IPS-15b (cell line): ENCODE measurements at regions not wholly inside any gene's neighbourhood (a gene's known extent, or its start where the extent isn't known, plus 50 kb on each side); places are given as distances from the start of the nearest gene placed in this dataset.

Experiments
- H3K27me3 ChIP-seq: one replicate; pipeline ENCODE4 v1.6.1; 2013; ENCODE audit warnings: low read length; ENCODE audit not compliant: control insufficient read depth, insufficient read depth
- H3K36me3 ChIP-seq: one replicate; pipeline ENCODE4 v1.6.1; 2013; ENCODE audit warnings: low read length; ENCODE audit not compliant: control insufficient read depth, insufficient read depth
- H3K4me1 ChIP-seq: one replicate; pipeline ENCODE4 v1.6.1; 2013; ENCODE audit warnings: mild to moderate bottlenecking, low read length; ENCODE audit not compliant: control insufficient read depth, insufficient read depth
- H3K4me3 ChIP-seq: one replicate; pipeline ENCODE4 v1.5.1; 2013; ENCODE audit warnings: low read depth, low read length
- H3K9ac ChIP-seq: one replicate; pipeline ENCODE4 v1.6.1; 2013; ENCODE audit warnings: low read depth, mild to moderate bottlenecking, low read length
- H3K9me3 ChIP-seq: one replicate; pipeline ENCODE4 v1.6.1; 2013; ENCODE audit warnings: mild to moderate bottlenecking, low read length; ENCODE audit not compliant: control insufficient read depth, insufficient read depth

DNA sequence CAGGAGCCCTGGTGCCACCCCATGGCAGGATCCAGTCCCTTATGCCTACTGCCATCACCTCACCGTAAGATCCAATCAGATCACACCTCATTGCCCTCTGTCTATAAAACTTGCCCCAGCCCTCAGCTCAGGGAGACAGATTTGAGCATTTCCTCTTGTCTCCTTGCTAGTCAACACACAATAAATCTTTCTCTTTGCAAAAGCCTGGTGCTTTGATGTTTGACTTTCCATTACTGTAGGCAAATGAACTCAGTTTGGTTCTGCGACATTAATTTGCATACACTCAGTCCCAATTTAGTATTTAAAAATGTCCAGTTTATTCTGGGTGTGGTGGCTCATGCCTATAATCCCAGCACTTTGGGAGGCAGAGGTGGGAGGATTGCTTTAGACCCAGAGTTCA is 188.4 kb downstream of the AEBP2 start:
- Histone ChIP-seq H3K9me3 (no peaks in the 10 kb centered on the region), H3K27me3 (no peaks in the 10 kb centered on the region), H3K4me3 (no peak overlapping the region), H3K4me1 (no peaks in the 10 kb centered on the region), H3K9ac (no peak overlapping the region), H3K36me3 (no peaks in the 10 kb centered on the region)

DNA sequence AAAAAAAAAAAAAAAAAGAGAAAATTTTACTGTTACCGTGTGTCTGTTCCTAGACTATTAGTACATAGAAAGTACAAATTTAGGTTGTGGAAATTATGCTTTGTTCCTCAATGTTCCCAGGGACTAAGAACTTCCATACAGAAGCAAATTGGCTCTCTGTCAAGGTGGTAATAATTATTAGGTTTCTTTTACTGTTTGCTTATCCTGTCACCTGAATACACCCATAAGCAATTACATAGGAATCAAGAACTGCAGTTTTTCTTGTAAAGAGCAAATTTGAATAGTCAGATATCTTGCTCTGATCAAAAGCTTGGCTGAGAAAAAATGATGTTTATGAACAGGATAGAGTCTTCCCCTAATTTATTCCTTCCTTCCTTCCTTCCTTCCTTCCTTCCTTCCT is 191.2 kb downstream of the AEBP2 start:
- no peak overlapping the region for H3K9ac ChIP-seq
- no peak overlapping the region for H3K4me3 ChIP-seq
- no peaks in the 10 kb centered on the region for H3K36me3 ChIP-seq
- no peaks in the 10 kb centered on the region for H3K4me1 ChIP-seq
- no peaks in the 10 kb centered on the region for H3K27me3 ChIP-seq
- no peaks in the 10 kb centered on the region for H3K9me3 ChIP-seq

DNA sequence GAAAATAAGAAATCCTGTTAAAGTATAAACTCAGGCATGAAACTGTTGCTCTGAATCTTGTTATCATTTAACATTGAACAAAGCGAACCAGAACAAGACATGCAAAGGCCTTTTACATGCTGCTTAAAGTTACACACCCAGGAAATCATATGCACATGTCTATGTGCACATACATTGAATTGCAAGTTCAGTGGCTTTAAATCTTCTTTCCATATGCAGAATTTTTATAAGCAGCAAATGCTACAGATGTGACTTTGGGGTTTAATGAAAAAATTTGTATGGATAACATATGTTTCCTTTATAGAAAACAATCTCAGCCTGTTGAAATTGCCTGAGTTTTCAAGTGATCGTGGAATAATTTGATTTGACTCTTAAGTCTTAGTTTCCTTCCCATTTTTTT is 193.9 kb downstream of the AEBP2 start:
- H3K4me1 ChIP-seq = no peaks in the 10 kb centered on the region
- no peak overlapping the region for H3K9ac ChIP-seq
- H3K27me3 ChIP-seq = no peaks in the 10 kb centered on the region
- H3K36me3 ChIP-seq = no peaks in the 10 kb centered on the region
- H3K9me3 ChIP-seq = no peaks in the 10 kb centered on the region
- no peak overlapping the region for H3K4me3 ChIP-seq

DNA sequence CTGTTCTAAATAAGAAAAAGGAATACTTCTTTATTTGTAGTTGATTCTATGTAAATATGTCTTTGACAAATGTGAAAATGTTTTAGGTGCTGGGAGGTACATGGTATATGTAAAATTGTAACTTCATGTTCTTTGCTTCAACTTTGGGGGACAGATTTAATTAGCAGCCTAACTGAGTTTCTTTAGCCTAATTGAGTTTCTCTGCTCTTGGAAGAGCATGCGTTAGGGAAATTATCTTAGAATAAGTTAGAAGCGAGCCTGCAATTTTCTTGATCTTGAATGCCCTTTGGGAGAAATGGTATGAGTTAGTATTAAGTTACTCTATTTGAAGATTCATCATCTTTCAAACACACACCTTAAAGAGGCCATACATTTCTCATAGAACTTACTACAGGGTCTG is 194.3 kb downstream of the AEBP2 start:
- Histone ChIP-seq H3K36me3 (no peaks in the 10 kb centered on the region), H3K9me3 (no peaks in the 10 kb centered on the region)

GRCh38 chr12:19639781-19640415 is 200.6 kb downstream of the AEBP2 start:
- H3K9ac ChIP-seq = no peak overlapping the region
- no peak overlapping the region for H3K4me3 ChIP-seq
- H3K4me1 ChIP-seq = no peaks in the 10 kb centered on the region
- no peaks in the 10 kb centered on the region for H3K9me3 ChIP-seq
- H3K36me3 ChIP-seq = no peaks in the 10 kb centered on the region
- H3K27me3 ChIP-seq = no peaks in the 10 kb centered on the region

More for the DNA sequence above, 194.3 kb downstream of the AEBP2 start:
- no peaks in the 10 kb centered on the region for H3K4me1 ChIP-seq
- no peak overlapping the region for H3K9ac ChIP-seq
- H3K27me3 ChIP-seq = no peaks in the 10 kb centered on the region
- no peak overlapping the region for H3K4me3 ChIP-seq

DNA sequence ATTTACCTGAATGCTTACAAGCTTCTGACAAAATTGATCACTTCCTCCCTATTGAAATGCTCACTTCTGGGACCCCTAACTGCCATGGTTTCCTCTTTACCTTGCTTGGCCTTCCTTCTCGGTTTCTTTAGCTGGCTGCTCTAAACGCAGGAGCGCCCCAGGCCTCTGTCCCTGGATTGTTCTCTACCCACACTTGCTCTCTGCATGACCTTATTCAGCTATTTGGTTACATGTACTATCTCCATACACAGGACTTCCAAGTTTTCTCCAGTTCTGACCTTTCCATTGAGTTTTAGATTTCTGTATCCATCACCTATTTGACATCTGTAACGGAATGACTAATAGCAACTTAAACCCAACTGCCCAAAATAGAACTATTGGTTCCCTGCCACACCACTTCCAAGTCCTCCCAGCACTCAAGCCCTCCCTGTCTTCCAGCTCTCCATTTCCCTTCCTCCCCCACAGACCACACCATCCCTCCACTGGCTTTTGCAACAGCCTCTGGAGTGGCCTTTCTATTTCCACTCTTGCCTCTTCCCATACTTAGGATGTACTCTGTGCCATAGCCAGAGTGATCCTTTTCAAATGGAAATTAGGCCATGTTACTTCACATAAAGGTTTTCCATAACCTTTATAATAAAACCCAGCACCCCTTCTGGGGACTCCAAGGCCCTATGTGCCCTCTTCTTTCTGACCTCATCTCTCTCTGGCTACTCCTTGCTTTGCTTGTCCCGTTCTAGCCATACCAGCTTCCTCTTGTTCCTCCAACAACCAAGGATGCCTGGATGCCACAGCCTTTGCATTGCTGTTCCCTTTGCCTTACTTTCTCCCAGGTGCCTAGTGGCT is 202.2 kb downstream of the AEBP2 start:
- no peak overlapping the region for H3K9ac ChIP-seq
- no peaks in the 10 kb centered on the region for H3K36me3 ChIP-seq
- H3K4me3 ChIP-seq = no peak overlapping the region
- no peaks in the 10 kb centered on the region for H3K27me3 ChIP-seq
- no peaks in the 10 kb centered on the region for H3K9me3 ChIP-seq
- H3K4me1 ChIP-seq = no peaks in the 10 kb centered on the region

- H3K36me3 ChIP-seq = no peaks in the 10 kb centered on the region
- H3K4me3 ChIP-seq = no peak overlapping the region
- H3K9ac ChIP-seq = no peak overlapping the region
Measured at GRCh38 chr12:19642345-19642744, 203.1 kb downstream of the AEBP2 start.

DNA sequence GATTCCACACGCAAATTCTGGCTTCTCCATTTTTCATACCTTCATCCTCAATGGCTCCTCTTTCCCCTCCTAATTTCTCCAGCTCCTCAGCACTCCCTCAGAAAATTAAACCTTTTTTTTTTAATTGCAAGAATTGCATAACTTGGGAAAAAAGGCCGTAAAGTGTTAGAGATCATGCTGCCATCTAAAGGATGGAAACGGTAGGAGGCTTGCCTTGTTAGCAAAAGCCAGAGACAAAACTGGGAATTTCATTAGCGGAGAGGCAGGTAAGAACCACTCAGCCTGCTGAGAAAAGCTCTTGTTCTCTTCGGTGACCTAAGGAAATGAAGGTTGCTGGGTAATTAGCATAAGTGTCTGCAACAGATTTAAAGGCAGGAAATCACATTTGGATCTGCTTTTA is 204.3 kb downstream of the AEBP2 start:
- Histone ChIP-seq H3K36me3 (no peaks in the 10 kb centered on the region), H3K9ac (no peak overlapping the region), H3K4me1 (no peaks in the 10 kb centered on the region), H3K27me3 (no peaks in the 10 kb centered on the region), H3K9me3 (no peaks in the 10 kb centered on the region), H3K4me3 (no peak overlapping the region)

More at GRCh38 chr12:19642345-19642744, 203.1 kb downstream of the AEBP2 start:
- no peaks in the 10 kb centered on the region for H3K4me1 ChIP-seq
- no peaks in the 10 kb centered on the region for H3K9me3 ChIP-seq
- H3K27me3 ChIP-seq = no peaks in the 10 kb centered on the region

GRCh38 chr12:19644571-19644970 is 205.3 kb downstream of the AEBP2 start:
- no peaks in the 10 kb centered on the region for H3K4me1 ChIP-seq
- H3K36me3 ChIP-seq = no peaks in the 10 kb centered on the region
- H3K27me3 ChIP-seq = no peaks in the 10 kb centered on the region
- H3K4me3 ChIP-seq = no peak overlapping the region
- H3K9me3 ChIP-seq = no peaks in the 10 kb centered on the region
- no peak overlapping the region for H3K9ac ChIP-seq

GRCh38 chr12:19645823-19646222 is 206.5 kb downstream of the AEBP2 start:
- no peaks in the 10 kb centered on the region for H3K4me1 ChIP-seq
- no peaks in the 10 kb centered on the region for H3K9me3 ChIP-seq
- H3K9ac ChIP-seq = no peak overlapping the region
- H3K27me3 ChIP-seq = no peaks in the 10 kb centered on the region
- H3K4me3 ChIP-seq = no peak overlapping the region
- no peaks in the 10 kb centered on the region for H3K36me3 ChIP-seq

- no peaks in the 10 kb centered on the region for H3K4me1 ChIP-seq
- no peaks in the 10 kb centered on the region for H3K9me3 ChIP-seq
- H3K9ac ChIP-seq = no peak overlapping the region
- H3K4me3 ChIP-seq = no peak overlapping the region
- H3K27me3 ChIP-seq = no peaks in the 10 kb centered on the region
- no peaks in the 10 kb centered on the region for H3K36me3 ChIP-seq
Measured at GRCh38 chr12:19646599-19646998, 207.3 kb downstream of the AEBP2 start.
